Skeletal muscle tissue (tissue), 3 donors: ENCODE measurements at regions not wholly inside any gene's neighbourhood (a gene's known extent, or its start where the extent isn't known, plus 50 kb on each side); places are given as distances from the start of the nearest gene placed in this dataset.

Experiments used
- H3K27ac ChIP-seq: one replicate; pipeline ENCODE4 v1.7.0; 2013; ENCODE audit warnings: mild to moderate bottlenecking, low read depth, low read length, inconsistent platforms
- H3K27me3 ChIP-seq, 3 donors: one replicate each; pipeline ENCODE4 v1.7.0; 2013; ENCODE audit warnings: low read length in 3 of 3; ENCODE audit not compliant: control insufficient read depth in 3 of 3, insufficient read depth in 3 of 3
- H3K36me3 ChIP-seq, 3 donors: one replicate each; pipeline ENCODE4 v1.7.0; 2013; ENCODE audit warnings: low read length in 3 of 3; ENCODE audit not compliant: control insufficient read depth in 3 of 3, insufficient read depth in 3 of 3
- H3K4me1 ChIP-seq, 3 donors: one replicate each; pipeline ENCODE4 v1.7.0; 2013; ENCODE audit warnings: low read length in 3 of 3, mild to moderate bottlenecking in 3 of 3; ENCODE audit not compliant: control insufficient read depth in 3 of 3, insufficient read depth in 3 of 3
- H3K4me3 ChIP-seq, 3 donors: one replicate each; pipeline ENCODE4 v1.7.0; 2013; ENCODE audit warnings: low read length in 3 of 3
- H3K9ac ChIP-seq, 3 donors: one replicate each; pipeline ENCODE4 v1.7.0; 2013; ENCODE audit warnings: low read length in 3 of 3, mild to moderate bottlenecking in 3 of 3, moderate library complexity in 2 of 3, low read depth in 1 of 3
- H3K9me3 ChIP-seq, 3 donors: one replicate each; pipeline ENCODE4 v1.7.0; 2013; ENCODE audit warnings: low read length in 3 of 3; ENCODE audit not compliant: control insufficient read depth in 3 of 3
- donor health status: Osteomylitis.

DNA sequence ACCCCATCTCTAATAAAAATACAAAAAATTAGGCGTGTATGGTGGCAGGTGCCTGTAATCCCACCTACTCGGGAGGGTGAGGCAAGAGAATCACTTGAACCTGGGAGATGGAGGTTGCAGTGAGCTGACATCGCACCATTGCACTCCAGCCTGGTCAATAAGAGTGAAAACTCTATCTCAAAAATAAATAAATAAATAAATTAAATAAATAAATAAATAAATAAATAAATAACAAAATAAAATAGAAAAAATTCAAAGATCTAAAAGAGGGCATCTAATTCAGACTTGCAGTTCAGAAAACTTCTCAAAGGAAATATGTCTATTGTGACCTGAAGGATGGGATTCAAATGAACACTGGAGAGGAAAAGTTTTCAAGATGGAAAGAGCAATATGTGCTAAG lies 1085.1 kb downstream of the SORCS3 start:
- Histone ChIP-seq H3K9me3 (no peaks in the 10 kb centered on the region), H3K4me1 (no peaks in the 10 kb centered on the region), H3K27ac (no peak overlapping the region), H3K4me3 (no peak overlapping the region), H3K9ac (no peak overlapping the region), H3K36me3 (no peaks in the 10 kb centered on the region), H3K27me3 (no peaks in the 10 kb centered on the region)

DNA sequence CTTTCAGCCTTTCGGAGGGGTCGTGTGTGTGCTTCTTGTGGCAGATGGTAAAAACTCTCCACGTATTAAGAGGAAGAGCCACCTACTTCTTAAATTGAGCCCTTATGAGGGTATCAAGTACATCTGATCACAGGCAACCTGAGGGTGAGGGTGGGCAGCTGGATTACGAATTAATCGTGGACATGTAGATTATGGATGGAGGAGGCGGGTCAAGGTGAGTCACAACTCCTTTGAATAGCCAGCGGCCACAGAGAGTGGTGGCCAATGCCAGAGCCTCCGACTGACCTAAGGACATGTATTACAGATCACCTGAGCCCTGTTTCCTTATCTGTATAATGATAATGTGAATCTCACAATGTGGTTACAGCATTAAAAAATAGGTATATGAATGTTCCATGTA lies 1083.9 kb downstream of the SORCS3 start:
- no peaks in the 10 kb centered on the region for H3K4me1 ChIP-seq
- no peaks in the 10 kb centered on the region for H3K36me3 ChIP-seq
- H3K27ac ChIP-seq: no peak overlapping the region
- no peak overlapping the region for H3K9ac ChIP-seq
- no peaks in the 10 kb centered on the region for H3K9me3 ChIP-seq
- no peaks in the 10 kb centered on the region for H3K27me3 ChIP-seq
- H3K4me3 ChIP-seq: no peak overlapping the region

- Histone ChIP-seq H3K27me3 (no peaks in the 10 kb centered on the region), H3K27ac (no peak overlapping the region), H3K36me3 (no peaks in the 10 kb centered on the region), H3K9ac (no peak overlapping the region), H3K4me3 (no peak overlapping the region), H3K4me1 (no peaks in the 10 kb centered on the region), H3K9me3 (no peaks in the 10 kb centered on the region)
These were observed 1077.3 kb downstream of the SORCS3 start for GRCh38 chr10:105718207-105718995.

DNA sequence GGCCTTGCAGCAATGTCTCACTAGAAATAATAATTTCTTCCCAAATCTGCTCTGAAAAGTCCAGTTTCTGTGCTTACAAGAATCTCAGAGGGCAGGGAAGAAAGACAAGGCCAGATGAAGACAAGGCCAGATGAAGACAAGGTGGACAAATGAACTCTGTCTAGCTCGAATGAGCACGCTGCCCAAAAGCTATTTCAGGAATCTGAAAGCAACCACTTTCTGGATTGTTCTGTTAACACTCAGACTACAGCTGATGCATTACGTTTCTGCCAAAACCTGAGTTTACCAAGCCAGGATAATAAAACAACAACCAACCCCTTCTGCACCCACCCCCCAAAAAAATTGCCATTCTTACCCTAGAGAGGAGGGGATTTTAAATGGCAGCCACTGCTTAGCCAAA lies 1073.6 kb downstream of the SORCS3 start:
- Histone ChIP-seq H3K36me3 (no peaks in the 10 kb centered on the region), H3K9ac (no peak overlapping the region), H3K4me3 (no peak overlapping the region), H3K9me3 (no peaks in the 10 kb centered on the region), H3K27me3 (no peaks in the 10 kb centered on the region), H3K4me1 (no peaks in the 10 kb centered on the region), H3K27ac (no peak overlapping the region)

GRCh38 chr10:105707603-105708002 lies 1066.5 kb downstream of the SORCS3 start:
- H3K4me1 ChIP-seq: no peaks in the 10 kb centered on the region
- no peaks in the 10 kb centered on the region for H3K27me3 ChIP-seq
- H3K9me3 ChIP-seq: no peaks in the 10 kb centered on the region
- no peaks in the 10 kb centered on the region for H3K36me3 ChIP-seq
- no peak overlapping the region for H3K9ac ChIP-seq
- no peak overlapping the region for H3K27ac ChIP-seq
- H3K4me3 ChIP-seq: no peak overlapping the region

GRCh38 chr10:105706281-105707026 lies 1065.4 kb downstream of the SORCS3 start:
- Histone ChIP-seq H3K4me1 (no peaks in the 10 kb centered on the region), H3K27ac (no peak overlapping the region), H3K27me3 (no peaks in the 10 kb centered on the region), H3K9me3 (no peaks in the 10 kb centered on the region), H3K36me3 (no peaks in the 10 kb centered on the region), H3K9ac (no peak overlapping the region), H3K4me3 (no peak overlapping the region)

DNA sequence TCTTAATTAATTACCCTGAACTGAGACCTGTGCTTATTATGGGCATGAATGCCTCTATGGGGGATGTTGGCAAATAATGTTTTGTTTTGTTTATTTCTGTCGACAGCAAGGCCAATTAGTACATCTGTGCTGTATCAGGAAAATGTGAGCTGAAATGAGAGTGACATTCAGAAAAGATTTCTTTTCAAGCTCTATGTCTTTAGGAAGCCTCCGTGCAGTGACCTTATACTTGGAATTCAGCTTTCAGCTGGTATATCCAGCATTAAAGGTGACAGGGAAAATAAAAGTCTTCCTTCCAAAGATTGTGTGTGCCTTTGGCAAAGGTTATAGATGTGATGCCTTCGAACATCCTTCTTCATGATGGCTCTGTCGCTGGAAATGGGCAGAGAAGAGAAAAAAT lies 1061.1 kb downstream of the SORCS3 start:
- Histone ChIP-seq H3K4me1 (no peaks in the 10 kb centered on the region), H3K9ac (no peak overlapping the region), H3K36me3 (no peaks in the 10 kb centered on the region), H3K4me3 (no peak overlapping the region), H3K9me3 (no peaks in the 10 kb centered on the region), H3K27ac (no peak overlapping the region), H3K27me3 (no peaks in the 10 kb centered on the region)

- H3K9ac ChIP-seq: no peak overlapping the region
- H3K9me3 ChIP-seq: no peaks in the 10 kb centered on the region
These were observed 1059.1 kb downstream of the SORCS3 start for GRCh38 chr10:105700218-105700617.

GRCh38 chr10:105699504-105699903 lies 1058.4 kb downstream of the SORCS3 start:
- Histone ChIP-seq H3K27me3 (no peaks in the 10 kb centered on the region), H3K27ac (no peak overlapping the region), H3K36me3 (no peaks in the 10 kb centered on the region), H3K9ac (no peak overlapping the region), H3K4me3 (no peak overlapping the region), H3K4me1 (no peaks in the 10 kb centered on the region), H3K9me3 (no peaks in the 10 kb centered on the region)

More at GRCh38 chr10:105700218-105700617, 1059.1 kb downstream of the SORCS3 start:
- H3K27me3 ChIP-seq: no peaks in the 10 kb centered on the region
- no peaks in the 10 kb centered on the region for H3K4me1 ChIP-seq
- no peak overlapping the region for H3K4me3 ChIP-seq
- no peak overlapping the region for H3K27ac ChIP-seq
- H3K36me3 ChIP-seq: no peaks in the 10 kb centered on the region

GRCh38 chr10:105698592-105698991 lies 1057.5 kb downstream of the SORCS3 start:
- H3K9me3 ChIP-seq: no peaks in the 10 kb centered on the region
- H3K27me3 ChIP-seq: no peaks in the 10 kb centered on the region
- no peak overlapping the region for H3K9ac ChIP-seq
- no peak overlapping the region for H3K27ac ChIP-seq
- H3K4me1 ChIP-seq: no peaks in the 10 kb centered on the region
- no peak overlapping the region for H3K4me3 ChIP-seq
- no peaks in the 10 kb centered on the region for H3K36me3 ChIP-seq
